ENCODE measurements at regions not wholly inside any gene's neighbourhood (a gene's known extent, or its start where the extent isn't known, plus 50 kb on each side); places are given as distances from the start of the nearest gene placed in this dataset.

DNA sequence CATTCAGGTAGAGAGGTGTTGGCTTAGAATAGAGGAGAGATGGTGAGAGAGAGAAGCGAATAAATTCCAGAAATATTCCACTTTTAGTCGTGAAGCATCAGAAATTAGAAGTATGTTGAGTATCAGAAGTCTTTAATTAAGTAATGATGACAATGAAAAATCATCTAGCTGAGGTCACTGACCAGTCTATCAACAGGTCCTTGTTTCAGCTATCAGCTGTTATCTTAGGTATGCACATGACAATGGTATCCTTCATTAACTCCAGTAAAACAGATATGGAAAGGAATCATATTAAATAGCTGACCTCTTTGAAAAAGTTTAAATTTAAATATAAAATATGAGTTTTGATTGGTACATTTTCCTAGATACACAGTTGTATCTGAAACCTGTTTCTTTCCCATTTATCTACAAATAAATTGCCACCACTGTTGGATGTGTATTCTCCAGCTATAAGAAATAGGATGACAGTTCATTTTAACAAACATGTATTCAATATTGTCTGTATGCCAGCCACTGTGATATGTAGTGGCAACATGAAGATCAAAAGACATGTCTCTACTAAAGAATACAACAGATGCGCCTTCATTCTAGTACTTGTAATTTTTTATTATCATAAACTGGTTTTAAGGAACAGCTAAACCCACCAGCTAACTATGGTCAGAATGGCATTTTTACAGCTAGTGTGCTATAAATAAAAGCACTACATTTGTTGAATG lies 424.2 kb upstream of the DCN start:
- FAIRE-seq (no peak), DNase-seq (ENCODE audit: low read depth) (no peak)
- Histone ChIP-seq H3K36me3 (ENCODE audit: control insufficient read depth, insufficient read depth, low read length) (no peaks in the 10 kb centered on the region), H3K27me3 (ENCODE audit: control insufficient read depth, insufficient read depth, low read length) (no peaks in the 10 kb centered on the region), H3K4me3 (ENCODE audit: low read depth, low read length) (no peak overlapping the region)
- TF ChIP-seq, protein P1, sequence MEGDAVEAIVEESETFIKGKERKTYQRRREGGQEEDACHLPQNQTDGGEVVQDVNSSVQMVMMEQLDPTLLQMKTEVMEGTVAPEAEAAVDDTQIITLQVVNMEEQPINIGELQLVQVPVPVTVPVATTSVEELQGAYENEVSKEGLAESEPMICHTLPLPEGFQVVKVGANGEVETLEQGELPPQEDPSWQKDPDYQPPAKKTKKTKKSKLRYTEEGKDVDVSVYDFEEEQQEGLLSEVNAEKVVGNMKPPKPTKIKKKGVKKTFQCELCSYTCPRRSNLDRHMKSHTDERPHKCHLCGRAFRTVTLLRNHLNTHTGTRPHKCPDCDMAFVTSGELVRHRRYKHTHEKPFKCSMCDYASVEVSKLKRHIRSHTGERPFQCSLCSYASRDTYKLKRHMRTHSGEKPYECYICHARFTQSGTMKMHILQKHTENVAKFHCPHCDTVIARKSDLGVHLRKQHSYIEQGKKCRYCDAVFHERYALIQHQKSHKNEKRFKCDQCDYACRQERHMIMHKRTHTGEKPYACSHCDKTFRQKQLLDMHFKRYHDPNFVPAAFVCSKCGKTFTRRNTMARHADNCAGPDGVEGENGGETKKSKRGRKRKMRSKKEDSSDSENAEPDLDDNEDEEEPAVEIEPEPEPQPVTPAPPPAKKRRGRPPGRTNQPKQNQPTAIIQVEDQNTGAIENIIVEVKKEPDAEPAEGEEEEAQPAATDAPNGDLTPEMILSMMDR (IDR thresholded peaks at IDR 0.05; ENCODE audit: insufficient read depth, low read length, severe bottlenecking): no peak

DNA sequence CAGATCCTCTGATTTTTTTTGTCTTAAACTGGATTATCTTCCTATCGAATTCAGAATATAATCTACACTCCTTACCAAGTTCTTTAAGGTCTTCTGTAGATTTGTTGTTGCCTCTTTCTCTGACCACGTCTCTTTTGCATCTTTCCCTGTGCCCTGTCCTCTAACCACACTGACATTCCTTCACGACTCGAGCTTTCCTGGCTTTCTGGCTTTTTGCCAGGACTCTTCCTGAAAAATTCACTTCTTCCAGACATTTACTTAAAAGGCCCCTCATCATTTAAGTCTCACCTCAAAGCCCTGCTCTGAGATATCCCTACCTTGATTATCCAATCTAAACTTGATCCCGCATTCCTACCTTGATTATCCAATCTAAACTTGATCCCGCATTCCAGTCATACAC lies 422.3 kb upstream of the DCN start:
- H3K27me3 ChIP-seq (ENCODE audit: control insufficient read depth, insufficient read depth, low read length): no peaks in the 10 kb centered on the region
- DNase-seq (ENCODE audit: low read depth) (no peak), FAIRE-seq (no peak)
- TF ChIP-seq, protein P1 (IDR thresholded peaks at IDR 0.05; ENCODE audit: insufficient read depth, low read length, severe bottlenecking): no peak
- no peak overlapping the region for H3K4me3 ChIP-seq (ENCODE audit: low read depth, low read length)
- H3K36me3 ChIP-seq (ENCODE audit: control insufficient read depth, insufficient read depth, low read length): no peaks in the 10 kb centered on the region

DNA sequence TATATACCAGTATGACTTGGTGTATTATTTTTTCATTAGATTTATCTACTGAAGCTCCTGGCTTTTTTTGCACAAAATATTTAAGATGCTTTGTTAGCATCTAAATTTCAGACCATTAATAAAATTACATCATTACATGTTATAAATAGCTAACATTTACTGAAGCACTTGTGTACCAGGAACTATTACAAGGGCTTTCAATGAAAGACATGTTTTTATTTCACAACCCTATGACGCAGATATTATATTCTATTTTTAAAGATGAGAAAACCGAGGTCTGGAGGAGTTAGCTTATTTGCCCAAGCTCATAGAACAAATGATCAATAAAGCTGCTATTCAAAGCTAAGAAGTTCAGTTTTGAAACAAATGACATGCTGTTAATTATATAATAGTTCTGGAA lies 420.4 kb upstream of the DCN start:
- peak; percentile 37 for DNase-seq (ENCODE audit: low read depth)
- no peaks in the 10 kb centered on the region for H3K36me3 ChIP-seq (ENCODE audit: control insufficient read depth, insufficient read depth, low read length)
- no peaks in the 10 kb centered on the region for H3K27me3 ChIP-seq (ENCODE audit: control insufficient read depth, insufficient read depth, low read length)
- no peak for FAIRE-seq
- TF ChIP-seq, protein P1 (IDR thresholded peaks at IDR 0.05; ENCODE audit: insufficient read depth, low read length, severe bottlenecking): no peak
- no peak overlapping the region for H3K4me3 ChIP-seq (ENCODE audit: low read depth, low read length)

DNA sequence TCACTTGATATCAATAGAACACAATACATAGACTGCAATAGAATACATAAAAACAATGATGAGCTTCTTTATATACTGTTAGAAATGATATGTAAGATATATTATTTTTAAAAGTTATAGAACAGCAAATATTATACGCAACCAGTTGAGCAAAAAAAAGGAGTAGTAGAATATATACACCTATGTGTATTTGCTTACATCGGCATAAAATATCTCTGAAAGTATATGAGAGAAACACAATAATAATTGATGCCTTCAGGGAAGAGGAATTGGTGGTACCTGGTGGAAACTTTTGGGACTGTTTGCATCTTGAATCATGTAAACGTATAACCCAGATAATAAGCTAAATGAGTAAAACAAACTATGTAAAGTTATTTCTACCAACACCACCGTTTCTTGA lies 418.4 kb upstream of the DCN start:
- no peak for FAIRE-seq

DNA sequence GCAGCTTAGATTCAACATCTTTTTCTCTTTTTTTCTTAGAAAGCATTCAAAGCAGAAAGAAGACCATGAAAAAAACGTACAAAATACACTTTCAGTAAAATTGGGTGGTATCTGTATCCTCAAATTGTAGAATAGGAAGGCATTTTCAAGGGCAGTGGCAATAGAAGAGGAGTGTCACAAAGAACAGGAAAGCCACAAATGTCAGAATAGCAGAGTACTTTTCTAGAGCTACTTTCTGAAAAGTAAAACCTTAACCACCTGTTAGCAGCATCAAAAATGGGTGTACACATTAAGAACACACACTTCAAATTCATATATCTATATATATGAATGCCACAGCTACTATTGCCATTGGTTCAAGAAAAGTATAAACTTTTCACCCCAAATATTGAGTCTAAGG lies 412.1 kb upstream of the DCN start:
- Histone ChIP-seq H3K4me3 (ENCODE audit: low read depth, low read length) (no peak overlapping the region), H3K36me3 (ENCODE audit: control insufficient read depth, insufficient read depth, low read length) (no peaks in the 10 kb centered on the region), H3K27me3 (ENCODE audit: control insufficient read depth, insufficient read depth, low read length) (no peaks in the 10 kb centered on the region)
- DNase-seq (ENCODE audit: low read depth) (no peak), FAIRE-seq (no peak)
- TF ChIP-seq, protein P1 (IDR thresholded peaks at IDR 0.05; ENCODE audit: insufficient read depth, low read length, severe bottlenecking): no peak

More for the DNA sequence above, 418.4 kb upstream of the DCN start:
- H3K36me3 ChIP-seq (ENCODE audit: control insufficient read depth, insufficient read depth, low read length): no peaks in the 10 kb centered on the region
- no peak for DNase-seq (ENCODE audit: low read depth)
- no peak overlapping the region for H3K4me3 ChIP-seq (ENCODE audit: low read depth, low read length)
- no peaks in the 10 kb centered on the region for H3K27me3 ChIP-seq (ENCODE audit: control insufficient read depth, insufficient read depth, low read length)
- TF ChIP-seq, protein P1 (IDR thresholded peaks at IDR 0.05; ENCODE audit: insufficient read depth, low read length, severe bottlenecking): no peak

DNA sequence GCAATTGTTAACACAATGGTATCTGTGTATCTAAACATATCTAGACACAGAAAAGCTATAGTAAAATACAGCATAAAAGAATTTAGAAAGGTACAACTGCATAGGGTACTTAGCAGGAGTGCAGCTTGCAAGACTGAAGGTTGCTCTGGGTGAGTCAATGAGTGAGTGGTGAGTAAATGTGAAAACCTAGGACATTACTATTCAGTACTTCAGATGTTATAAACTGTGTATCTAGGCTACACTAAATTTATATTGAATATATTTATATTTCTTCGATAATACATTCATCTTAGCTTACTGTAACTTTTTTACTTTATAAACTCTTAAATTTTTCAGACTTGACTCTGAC lies 409.0 kb upstream of the DCN start:
- no peak for FAIRE-seq
- Histone ChIP-seq H3K36me3 (ENCODE audit: control insufficient read depth, insufficient read depth, low read length) (no peaks in the 10 kb centered on the region), H3K27me3 (ENCODE audit: control insufficient read depth, insufficient read depth, low read length) (no peaks in the 10 kb centered on the region), H3K4me3 (ENCODE audit: low read depth, low read length) (no peak overlapping the region)
- TF ChIP-seq, protein P1 (IDR thresholded peaks at IDR 0.05; ENCODE audit: insufficient read depth, low read length, severe bottlenecking): no peak
- peak; percentile 53 for DNase-seq (ENCODE audit: low read depth)

Measured in bronchial epithelial cell (primary cell).